MM.1S (cell line): ENCODE measurements at regions not wholly inside any gene's neighbourhood (a gene's known extent, or its start where the extent isn't known, plus 50 kb on each side); places are given as distances from the start of the nearest gene placed in this dataset.
A peak's percentile ranks its signal among the peaks of the same experiment; 100 is the strongest.

Experiments used
- DNase-seq: peaks from one replicate; pipeline ENCODE4 v3.0.0-alpha.2; 2015
- H2AFZ ChIP-seq: fragments of 300-600 bp; sonication (generic); 2 replicates; pipeline ENCODE4 v1.6.0; 2016; ENCODE audit warnings: antibody characterized with exemption, low read length
- H3F3A ChIP-seq: fragments of 300-600 bp; sonication (generic); 2 replicates; pipeline ENCODE4 v1.6.1; 2016; ENCODE audit warnings: mild to moderate bottlenecking, antibody characterized with exemption, low read length, moderate library complexity, mixed read lengths; ENCODE audit not compliant: insufficient read depth
- H3K27ac ChIP-seq: fragments of 300-600 bp; sonication (generic); 2 replicates; pipeline ENCODE4 v1.5.1; 2016; ENCODE audit warnings: mild to moderate bottlenecking, low read length
- H3K27me3 ChIP-seq: fragments of 300-600 bp; sonication (generic); replicated peaks from 2 replicates; pipeline ENCODE4 v1.6.0; 2016; ENCODE audit warnings: low read length; ENCODE audit not compliant: insufficient read depth
- H3K36me3 ChIP-seq: fragments of 300-600 bp; sonication (generic); replicated peaks from 2 replicates; pipeline ENCODE4 v1.6.1; 2016; ENCODE audit warnings: mild to moderate bottlenecking, low read length, mixed read lengths; ENCODE audit not compliant: insufficient read depth
- H3K4me1 ChIP-seq: fragments of 300-600 bp; sonication (generic); 2 replicates; pipeline ENCODE4 v1.6.1; 2016; ENCODE audit warnings: low read length, mixed read lengths
- H3K4me2 ChIP-seq: fragments of 300-600 bp; sonication (generic); 2 replicates; pipeline ENCODE4 v1.6.0; 2016; ENCODE audit warnings: low read depth, low read length
- H3K4me3 ChIP-seq: fragments of 300-600 bp; sonication (generic); 2 replicates; pipeline ENCODE4 v1.5.1; 2016; ENCODE audit warnings: low read length, mixed read lengths
- H3K79me2 ChIP-seq: fragments of 300-600 bp; sonication (generic); 2 replicates; pipeline ENCODE4 v1.6.1; 2016; ENCODE audit warnings: mixed run types, low read length, mixed read lengths
- H3K9ac ChIP-seq: fragments of 300-600 bp; sonication (generic); 2 replicates; pipeline ENCODE4 v1.6.1; 2016; ENCODE audit warnings: low read length, mixed read lengths
- H3K9me2 ChIP-seq: fragments of 300-600 bp; sonication (generic); replicated peaks from 2 replicates; pipeline ENCODE4 v1.6.1; 2016; ENCODE audit warnings: mild to moderate bottlenecking, low read length, mixed read lengths; ENCODE audit not compliant: insufficient read depth
- H3K9me3 ChIP-seq: fragments of 300-600 bp; sonication (generic); replicated peaks from 2 replicates; pipeline ENCODE4 v1.6.1; 2016; ENCODE audit warnings: mild to moderate bottlenecking, low read length, mixed read lengths; ENCODE audit not compliant: insufficient read depth
- H4K20me1 ChIP-seq: fragments of 300-600 bp; sonication (generic); 2 replicates; pipeline ENCODE4 v1.6.1; 2016; ENCODE audit warnings: mild to moderate bottlenecking, low read length, moderate library complexity, mixed read lengths; ENCODE audit not compliant: insufficient read depth
- EZH2 ChIP-seq: fragments of 300-600 bp; sonication (generic); optimal IDR thresholded peaks from 2 replicates; pipeline ENCODE3; 2017; ENCODE audit warnings: low read depth, mild to moderate bottlenecking, antibody characterized with exemption, low read length, mixed read lengths
- EZH2phosphoT487 ChIP-seq: fragments of 300-600 bp; sonication (generic); IDR thresholded peaks from 2 replicates; pipeline ENCODE4 v1.6.1; 2018; ENCODE audit warnings: antibody characterized with exemption, low read length
- TF ChIP-seq, protein P1 (sequence below): fragments of 300-600 bp; sonication (generic); IDR thresholded peaks from 2 replicates; pipeline ENCODE4 v1.5.1; 2016; ENCODE audit warnings: antibody characterized with exemption, low read length, mixed read lengths

GRCh38 chr12:38547586-38547985 is 231.0 kb downstream of the ALG10B start:
- Histone ChIP-seq H3K9ac (no peak overlapping the region), H3K27ac (no peak overlapping the region), H3K9me3 (no peaks in the 10 kb centered on the region), H4K20me1 (no peaks in the 10 kb centered on the region), H3K4me3 (no peak overlapping the region), H3K9me2 (no peaks in the 10 kb centered on the region), H2AFZ (no peak overlapping the region), H3K4me1 (peaks cover 27% of the 10 kb centered on the region), H3K4me2 (no peak overlapping the region), H3K27me3 (no peaks in the 10 kb centered on the region), H3F3A (peaks cover 26% of the 10 kb centered on the region), H3K79me2 (no peaks in the 10 kb centered on the region), H3K36me3 (no peaks in the 10 kb centered on the region)
- TF ChIP-seq EZH2phosphoT487, result no peak
- no peak for TF ChIP-seq EZH2
- TF ChIP-seq, protein P1, sequence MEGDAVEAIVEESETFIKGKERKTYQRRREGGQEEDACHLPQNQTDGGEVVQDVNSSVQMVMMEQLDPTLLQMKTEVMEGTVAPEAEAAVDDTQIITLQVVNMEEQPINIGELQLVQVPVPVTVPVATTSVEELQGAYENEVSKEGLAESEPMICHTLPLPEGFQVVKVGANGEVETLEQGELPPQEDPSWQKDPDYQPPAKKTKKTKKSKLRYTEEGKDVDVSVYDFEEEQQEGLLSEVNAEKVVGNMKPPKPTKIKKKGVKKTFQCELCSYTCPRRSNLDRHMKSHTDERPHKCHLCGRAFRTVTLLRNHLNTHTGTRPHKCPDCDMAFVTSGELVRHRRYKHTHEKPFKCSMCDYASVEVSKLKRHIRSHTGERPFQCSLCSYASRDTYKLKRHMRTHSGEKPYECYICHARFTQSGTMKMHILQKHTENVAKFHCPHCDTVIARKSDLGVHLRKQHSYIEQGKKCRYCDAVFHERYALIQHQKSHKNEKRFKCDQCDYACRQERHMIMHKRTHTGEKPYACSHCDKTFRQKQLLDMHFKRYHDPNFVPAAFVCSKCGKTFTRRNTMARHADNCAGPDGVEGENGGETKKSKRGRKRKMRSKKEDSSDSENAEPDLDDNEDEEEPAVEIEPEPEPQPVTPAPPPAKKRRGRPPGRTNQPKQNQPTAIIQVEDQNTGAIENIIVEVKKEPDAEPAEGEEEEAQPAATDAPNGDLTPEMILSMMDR, result no peak
- DNase-seq, result no peak

DNA sequence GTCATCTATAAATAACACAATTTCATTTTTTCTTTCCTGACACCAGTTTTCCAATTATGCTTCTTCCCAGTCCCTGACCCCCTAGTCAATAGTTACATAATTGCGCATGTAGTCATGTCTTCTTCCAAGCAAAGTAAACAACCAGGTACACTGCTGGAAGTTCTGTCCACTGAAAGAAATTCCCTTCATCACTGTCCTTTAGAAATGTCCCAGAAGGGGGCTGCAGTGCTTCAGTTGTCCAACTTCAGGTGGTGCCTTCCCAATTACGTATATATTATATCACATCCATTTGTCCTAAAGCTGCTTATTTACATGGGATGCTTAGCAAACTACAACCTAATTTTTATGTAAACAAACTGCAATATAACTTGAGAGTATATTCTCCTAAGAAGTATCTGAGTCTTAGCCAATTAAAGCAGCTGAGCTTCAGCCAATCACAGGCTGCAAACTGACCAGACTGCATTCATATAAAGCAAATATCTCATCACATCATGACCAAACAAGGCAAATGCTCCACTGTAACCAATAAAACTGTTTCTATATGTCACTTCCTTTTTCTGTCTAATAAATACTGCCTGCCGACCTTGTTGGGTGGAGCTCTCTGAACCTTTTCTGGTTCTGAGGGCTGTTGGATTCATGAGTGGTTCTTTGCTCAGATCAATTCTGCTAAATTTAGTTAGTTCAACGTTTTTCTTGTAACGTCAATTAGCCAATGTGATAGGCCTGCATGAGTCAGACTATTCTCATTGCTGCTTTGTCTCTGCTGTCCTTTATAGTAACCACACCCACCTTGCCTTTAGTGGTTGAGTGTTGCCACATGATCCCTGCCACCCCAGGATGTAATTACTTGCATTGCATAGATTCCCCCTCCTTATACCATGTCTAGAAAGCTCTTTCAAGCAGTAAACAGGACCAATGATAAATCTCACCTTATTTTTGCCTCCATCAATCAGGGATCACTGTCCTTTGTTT is 239.3 kb downstream of the ALG10B start:
- no peak for TF ChIP-seq EZH2phosphoT487
- TF ChIP-seq, protein P1, result no peak
- no peak for TF ChIP-seq EZH2
- no peaks in the 10 kb centered on the region for H3K9me3 ChIP-seq
- no peak overlapping the region for H3K4me3 ChIP-seq
- no peak overlapping the region for H3K4me2 ChIP-seq
- no peak overlapping the region for H3K9ac ChIP-seq
- H3K36me3 ChIP-seq, result no peaks in the 10 kb centered on the region
- H3K27me3 ChIP-seq, result no peaks in the 10 kb centered on the region
- H2AFZ ChIP-seq, result 0 out of 2 replicates have a peak overlapping the region, but pooled peaks have one; percentile 4
- no peaks in the 10 kb centered on the region for H3K9me2 ChIP-seq
- H3K4me1 ChIP-seq, result peaks cover 4% of the 10 kb centered on the region; the same call in 1 of the 2 replicates
- H3K79me2 ChIP-seq, result no peaks in the 10 kb centered on the region
- H3F3A ChIP-seq, result no peaks in the 10 kb centered on the region
- no peaks in the 10 kb centered on the region for H4K20me1 ChIP-seq
- no peak for DNase-seq
- no peak overlapping the region for H3K27ac ChIP-seq

DNA sequence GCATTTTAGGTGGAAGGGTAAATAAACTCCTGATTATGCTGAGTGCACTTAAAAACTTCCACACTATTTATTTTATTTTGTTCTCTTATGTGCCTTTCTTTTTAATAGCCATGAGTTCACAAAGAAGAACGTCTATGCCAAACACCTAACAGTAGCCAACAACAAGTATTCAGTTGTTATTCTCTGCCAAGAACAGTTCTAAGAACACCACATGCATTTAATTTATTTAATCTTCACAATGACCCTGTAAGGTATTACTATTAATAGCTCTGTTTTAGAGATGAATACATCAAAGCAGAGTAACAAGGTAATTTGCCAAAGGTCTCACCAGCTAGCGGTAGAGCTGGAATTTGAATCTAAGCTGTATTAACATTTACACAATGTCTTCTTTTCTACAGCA is 240.1 kb downstream of the ALG10B start:
- H3K9me2 ChIP-seq, result no peaks in the 10 kb centered on the region
- H3K9me3 ChIP-seq, result no peaks in the 10 kb centered on the region
- no peak overlapping the region for H3K27ac ChIP-seq
- no peaks in the 10 kb centered on the region for H3K79me2 ChIP-seq
- H3F3A ChIP-seq, result no peaks in the 10 kb centered on the region
- H4K20me1 ChIP-seq, result no peaks in the 10 kb centered on the region
- no peak overlapping the region for H3K9ac ChIP-seq
- H3K4me2 ChIP-seq, result no peak overlapping the region
- no peaks in the 10 kb centered on the region for H3K36me3 ChIP-seq
- peaks cover 4% of the 10 kb centered on the region; the same call in 1 of the 2 replicates for H3K4me1 ChIP-seq
- H3K4me3 ChIP-seq, result no peak overlapping the region
- TF ChIP-seq EZH2, result no peak
- no peak for TF ChIP-seq EZH2phosphoT487
- no peak overlapping the region for H2AFZ ChIP-seq
- no peaks in the 10 kb centered on the region for H3K27me3 ChIP-seq
- no peak for DNase-seq

- no peak overlapping the region for H3K4me2 ChIP-seq
- TF ChIP-seq EZH2phosphoT487 (no peak), EZH2 (no peak)
- TF ChIP-seq, protein P1, result no peak
- no peak for DNase-seq
Measured at GRCh38 chr12:38585086-38585485, 268.5 kb downstream of the ALG10B start.

More at GRCh38 chr12:38585086-38585485, 268.5 kb downstream of the ALG10B start:
- no peak overlapping the region for H3K27ac ChIP-seq
- H3F3A ChIP-seq, result no peaks in the 10 kb centered on the region
- H3K4me1 ChIP-seq, result no peaks in the 10 kb centered on the region
- no peaks in the 10 kb centered on the region for H3K36me3 ChIP-seq
- no peaks in the 10 kb centered on the region for H4K20me1 ChIP-seq
- no peaks in the 10 kb centered on the region; the same call in 1 of the 2 replicates for H3K9me3 ChIP-seq
- H3K9ac ChIP-seq, result no peak overlapping the region
- no peaks in the 10 kb centered on the region for H3K79me2 ChIP-seq
- no peak overlapping the region for H3K4me3 ChIP-seq
- H3K27me3 ChIP-seq, result no peaks in the 10 kb centered on the region
- no peak overlapping the region for H2AFZ ChIP-seq
- H3K9me2 ChIP-seq, result no peaks in the 10 kb centered on the region
